K562 (cell line): ENCODE measurements at regions not wholly inside any gene's neighbourhood (a gene's known extent, or its start where the extent isn't known, plus 50 kb on each side); places are given as distances from the start of the nearest gene placed in this dataset.

ENCODE experiments used
- ATAC-seq: fragments of 200-7000 bp; cut with Tn5 transposase; 3 replicates; pipeline ENCODE4 v1.9.1; 2020; ENCODE audit warnings: moderate library complexity
- BruUV-seq: library from RNA; stranded (reverse); fragments of 400-500 nt; replicated peaks from 2 replicates; lab custom pipeline; 2021; lab: Mats Ljungman, UMichigan
- CTCF ChIA-PET: fragments of 300-600 bp; formaldehyde crosslinking; extraction: SDS; loops from one replicate; lab custom pipeline; 2021; ENCODE audit warnings: low intra/inter-chr PET ratio; lab: Yijun Ruan, JAX
- POLR2A ChIA-PET: fragments of 300-600, 350-650 bp; sonication (Branson Sonifier 250); formaldehyde crosslinking; extraction: SDS; loops from one replicate; lab custom pipeline; 2021; ENCODE audit warnings: antibody characterized with exemption, inconsistent platforms; lab: Yijun Ruan, JAX
- DNase-seq, 4 experiments: peaks; one replicate each; pipeline versions ENCODE4 v3.0.0 to v3.0.0-alpha.2; 2011 to 2018; ENCODE audit warnings: low spot score in 3 of 4, mixed read lengths in 3 of 4; ENCODE audit errors: extremely low read depth in 1 of 4
- FAIRE-seq: peaks from 2 replicates; lab custom pipeline; 2011; peaks lifted over from hg19 to GRCh38; lab: Jason Lieb, UNC
- H2AFZ ChIP-seq: 2 replicates; pipeline ENCODE4 v1.6.0; 2011; ENCODE audit warnings: low read depth, low read length, control low read depth, inconsistent platforms
- H3K27ac ChIP-seq: fragments of 200-600 bp; 3 replicates; pipeline ENCODE4 v1.8.0; 2011; ENCODE audit warnings: low read depth, mild to moderate bottlenecking, control low read depth, inconsistent platforms, low read length, moderate library complexity, mixed read lengths; ENCODE audit errors: extremely low read depth
- H3K27me3 ChIP-seq, 2 experiments: fragments of 300-600 bp in 1 of 2; 2 replicates in 1 of 2; 3 replicates in 1 of 2; pipeline versions ENCODE4 v1.6.0 to v1.8.0; 2011; ENCODE audit warnings: inconsistent platforms in 2 of 2, low read length in 2 of 2, mild to moderate bottlenecking in 1 of 2, mixed read lengths in 1 of 2, moderate library complexity in 1 of 2; ENCODE audit not compliant: control insufficient read depth in 2 of 2, insufficient read depth in 2 of 2
- H3K36me3 ChIP-seq: fragments of 300-600 bp; 3 replicates; pipeline ENCODE4 v1.8.0; 2011; ENCODE audit warnings: mild to moderate bottlenecking, low read length, inconsistent platforms; ENCODE audit not compliant: control insufficient read depth, insufficient read depth
- H3K4me1 ChIP-seq, 2 experiments: fragments of 200-600 bp in 1 of 2; replicated peaks in 1 of 2; 2 replicates in 1 of 2; 3 replicates in 1 of 2; pipeline versions ENCODE4 v1.5.1 to v1.8.0; 2011; ENCODE audit warnings: inconsistent platforms in 2 of 2, low read length in 2 of 2, mild to moderate bottlenecking in 1 of 2, mixed read lengths in 1 of 2, moderate library complexity in 1 of 2; ENCODE audit not compliant: control insufficient read depth in 2 of 2, insufficient read depth in 2 of 2
- H3K4me2 ChIP-seq: 2 replicates; pipeline ENCODE4 v1.6.1; 2011; ENCODE audit warnings: low read length, control low read depth, inconsistent platforms, mixed read lengths; ENCODE audit not compliant: insufficient read depth
- H3K4me3 ChIP-seq: fragments of 200-600 bp; sonication (generic), shearing (Covaris generic); 2 replicates; pipeline ENCODE4 v1.5.1; 2016; ENCODE audit warnings: control low read depth, inconsistent platforms
- H3K79me2 ChIP-seq: fragments of 200-600 bp; 3 replicates; pipeline ENCODE4 v1.8.0; 2011; ENCODE audit warnings: low read length, inconsistent platforms; ENCODE audit not compliant: control insufficient read depth, insufficient read depth
- H3K9ac ChIP-seq, 2 experiments: 2 replicates each; pipeline versions ENCODE4 v1.6.0 to v1.6.1; 2011; ENCODE audit warnings: low read depth in 2 of 2, low read length in 2 of 2, control low read depth in 1 of 2, inconsistent platforms in 1 of 2, mild to moderate bottlenecking in 1 of 2, mixed read lengths in 1 of 2; ENCODE audit not compliant: insufficient read depth in 1 of 2
- H3K9me1 ChIP-seq: one replicate; pipeline ENCODE4 v1.6.0; 2011; ENCODE audit warnings: inconsistent platforms, mild to moderate bottlenecking, low read length, moderate library complexity; ENCODE audit not compliant: control insufficient read depth, insufficient read depth
- H3K9me3 ChIP-seq: replicated peaks from 2 replicates; pipeline ENCODE4 v1.5.1; 2011; ENCODE audit warnings: low read depth, low read length, inconsistent platforms; ENCODE audit not compliant: control insufficient read depth, insufficient read depth
- H4K20me1 ChIP-seq: replicated peaks from 2 replicates; pipeline ENCODE4 v1.6.1; 2011; ENCODE audit warnings: low read length, inconsistent platforms, mixed read lengths; ENCODE audit not compliant: control insufficient read depth, insufficient read depth
- ATF7 ChIP-seq: fragments of 450-650 bp; IDR thresholded peaks from 2 replicates; pipeline ENCODE4 v1.7.1; 2014; ENCODE audit warnings: mild to moderate bottlenecking, moderate library complexity
- ETS2 ChIP-seq: IDR thresholded peaks from 2 replicates; pipeline ENCODE4 v1.6.1; 2016; ENCODE audit warnings: borderline replicate concordance, missing genetic modification characterization, mild to moderate bottlenecking, moderate library complexity, missing compliant biosample characterization; ENCODE audit not compliant: poor library complexity, severe bottlenecking
- IFI16 ChIP-seq: fragments of 250-450 bp; sonication (Bioruptor Pico); IDR thresholded peaks from 2 replicates; pipeline ENCODE4 v2.1.2; 2022; ENCODE audit warnings: mild to moderate bottlenecking, inconsistent platforms
- POLR2AphosphoS2 ChIP-seq: IDR thresholded peaks from 2 replicates; pipeline ENCODE4 v1.6.1; 2012; ENCODE audit warnings: low read length, improper control_type of control experiment
- SP1 ChIP-seq: sonication (generic); formaldehyde crosslinking; IDR thresholded peaks from 2 replicates; pipeline ENCODE4 v1.8.1; 2022; ENCODE audit warnings: mild to moderate bottlenecking, missing genetic modification reagents
- SRSF9 ChIP-seq: fragments of 200-400 bp; formaldehyde crosslinking; IDR thresholded peaks from 2 replicates; pipeline ENCODE4 v1.6.1; 2017; ENCODE audit warnings: low read depth, low read length, borderline replicate concordance
- ZBED1 ChIP-seq: IDR thresholded peaks from 2 replicates; pipeline ENCODE4 v1.6.1; 2014
- ZBTB49 ChIP-seq: sonication (generic); formaldehyde crosslinking; IDR thresholded peaks from 2 replicates; pipeline ENCODE4 v1.8.0; 2022; ENCODE audit warnings: missing genetic modification reagents, mild to moderate bottlenecking, borderline replicate concordance
- ZNF277 ChIP-seq: fragments of 250-450 bp; sonication (Bioruptor Pico); IDR thresholded peaks from 2 replicates; pipeline ENCODE4 v1.8.0; 2022; ENCODE audit warnings: inconsistent platforms, mild to moderate bottlenecking, moderate library complexity, borderline replicate concordance
- ZNF347 ChIP-seq: fragments of 450-650 bp; formaldehyde crosslinking; IDR thresholded peaks from 2 replicates; pipeline ENCODE4 v1.4.0; 2020; ENCODE audit warnings: low read depth, mild to moderate bottlenecking, moderate library complexity
- WGBS: fragments of 100-300 bp; shearing (Covaris generic); methylation state at CpG from one replicate; pipeline ENCODE4 v1.1.6; 2016; ENCODE audit warnings: low coverage, mixed read lengths; ENCODE audit not compliant: insufficient coverage; ENCODE audit errors: missing lambda C conversion rate; 5-methylcytosine and 5-hydroxymethylcytosine counted together
- in situ Hi-C: fragments of 300-500 bp; cut with MboI; formaldehyde crosslinking; loops from 4 replicates; pipeline ENCODE4 v1.15.0; 2018; ENCODE audit warnings: inconsistent platforms, mixed read lengths
- intact Hi-C: fragments of 100-400 bp; cut with micrococcal nuclease; formaldehyde crosslinking; loops from 2 replicates; pipeline ENCODE4 v1.14.2; 2022
- TF ChIP-seq, protein P1 (sequence below): sonication (generic); formaldehyde crosslinking; IDR thresholded peaks from 2 replicates; pipeline ENCODE4 v1.5.0; 2020; ENCODE audit warnings: missing genetic modification reagents

DNA sequence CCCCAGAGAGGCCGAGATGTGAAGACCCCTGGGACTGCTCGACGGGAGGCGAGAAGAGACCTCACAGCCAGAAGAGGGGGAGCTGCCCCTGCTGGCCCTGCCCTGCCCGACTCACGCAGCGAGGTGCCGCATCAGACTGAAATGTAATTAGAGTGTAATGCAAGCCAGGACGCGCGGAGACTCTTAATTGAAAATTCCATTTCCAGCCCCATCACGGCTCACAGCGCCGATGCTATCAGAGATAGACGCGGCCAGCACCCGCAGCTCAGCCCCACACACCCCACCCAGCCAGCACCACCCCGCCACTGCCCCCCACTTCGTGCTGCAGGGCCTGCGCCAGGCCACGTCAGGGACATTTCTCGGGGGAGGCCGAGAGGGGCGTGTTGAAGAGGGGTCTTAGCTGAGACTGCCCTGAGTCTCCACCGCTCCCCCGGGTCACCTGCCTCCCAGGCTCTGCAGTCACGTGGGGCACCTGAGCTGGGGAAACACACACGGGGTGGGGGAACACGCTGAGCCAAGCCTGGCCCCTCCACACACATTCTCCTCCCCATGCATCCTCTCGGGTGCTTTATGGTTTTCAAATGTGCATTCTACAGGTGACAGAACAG, 78.1 kb downstream of the TEX51 start:
- ChIA-PET CTCF (no interaction called here), POLR2A (interaction anchor here (1.0 kb wide), 1 partner anchor 9 kb away, joined by 4 read pairs; no protein-coding TSS in a partner anchor)
- 16% methylated on average over 21 of the region's 30 CpGs for WGBS
- ATAC-seq, result no peak
- intact Hi-C loops (loop anchor here (10.0 kb wide), 1 partner anchor 452 kb away; no protein-coding TSS in a partner anchor), in situ Hi-C loops (no loop called here)
- peaks cover 0 to 19% of the 10 kb centered on the region in 2 experiments; a peak in 2 of 5 replicates for H3K4me1 ChIP-seq
- H2AFZ ChIP-seq, result no peak overlapping the region
- H3K4me3 ChIP-seq, result no peak overlapping the region
- no peaks in the 10 kb centered on the region for H3K36me3 ChIP-seq
- H3K79me2 ChIP-seq, result no peaks in the 10 kb centered on the region
- H3K27ac ChIP-seq, result no peak overlapping the region
- BruUV-seq, result no TSS peak
- H3K9me3 ChIP-seq, result no peaks in the 10 kb centered on the region
- H3K27me3 ChIP-seq, result peaks cover 10 to 72% of the 10 kb centered on the region in 2 experiments
- H3K9me1 ChIP-seq, result no peaks in the 10 kb centered on the region
- no peak overlapping the region for H3K4me2 ChIP-seq
- no peak for FAIRE-seq
- DNase-seq, result no peak
- no peaks in the 10 kb centered on the region for H4K20me1 ChIP-seq
- H3K9ac ChIP-seq, result no peak overlapping the region
- TF ChIP-seq ATF7, result no peak
- TF ChIP-seq, protein P1, sequence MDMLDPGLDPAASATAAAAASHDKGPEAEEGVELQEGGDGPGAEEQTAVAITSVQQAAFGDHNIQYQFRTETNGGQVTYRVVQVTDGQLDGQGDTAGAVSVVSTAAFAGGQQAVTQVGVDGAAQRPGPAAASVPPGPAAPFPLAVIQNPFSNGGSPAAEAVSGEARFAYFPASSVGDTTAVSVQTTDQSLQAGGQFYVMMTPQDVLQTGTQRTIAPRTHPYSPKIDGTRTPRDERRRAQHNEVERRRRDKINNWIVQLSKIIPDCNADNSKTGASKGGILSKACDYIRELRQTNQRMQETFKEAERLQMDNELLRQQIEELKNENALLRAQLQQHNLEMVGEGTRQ (CRISPR knock-in tag), result 0 out of 2 replicates have a peak, but pooled peaks have one; percentile 4
- TF ChIP-seq POLR2AphosphoS2, result no peak
- TF ChIP-seq ZBED1, result no peak

DNA sequence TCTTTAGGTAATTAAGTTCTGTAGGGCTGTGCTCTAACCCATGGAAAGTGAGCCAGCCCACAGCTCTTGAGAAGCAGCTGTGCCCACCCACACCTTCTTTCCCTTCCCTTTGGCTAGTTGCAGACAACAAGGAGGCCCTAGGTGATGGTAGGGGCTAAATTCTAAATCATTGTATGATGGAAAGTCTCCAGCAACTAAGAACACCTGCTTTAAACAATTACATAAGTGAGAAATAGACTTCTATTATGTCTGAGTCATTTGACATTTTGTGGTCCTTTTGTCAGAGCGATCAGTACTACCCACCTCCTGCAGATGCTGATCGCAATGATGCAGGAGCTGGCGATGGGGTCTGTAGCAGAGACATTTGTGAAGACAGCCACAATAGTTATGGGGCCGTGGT, 79.6 kb downstream of the TEX51 start:
- Histone ChIP-seq H3K4me1 (peaks cover 0 to 13% of the 10 kb centered on the region in 2 experiments; a peak in 2 of 5 replicates), H2AFZ (no peak overlapping the region), H3K27ac (no peak overlapping the region), H3K4me2 (no peak overlapping the region), H3K4me3 (no peak overlapping the region), H3K36me3 (no peaks in the 10 kb centered on the region), H4K20me1 (no peaks in the 10 kb centered on the region), H3K27me3 (peaks cover 10 to 65% of the 10 kb centered on the region in 2 experiments), H3K9ac (no peak overlapping the region), H3K9me1 (no peaks in the 10 kb centered on the region), H3K9me3 (no peaks in the 10 kb centered on the region), H3K79me2 (no peaks in the 10 kb centered on the region)
- BruUV-seq, result no TSS peak
- intact Hi-C loops (loop anchor here (10.0 kb wide), 1 partner anchor 454 kb away; no protein-coding TSS in a partner anchor), in situ Hi-C loops (no loop called here)
- FAIRE-seq (no peak), ATAC-seq (no peak), DNase-seq (no peak)
- ChIA-PET POLR2A (no interaction called here), CTCF (no interaction called here)
- 3% methylated on average over 4 of the region's 4 CpGs for WGBS
- TF ChIP-seq ETS2 (no peak), IFI16 (CRISPR knock-in tag) (no peak), SRSF9 (no peak), ZBTB49 (no peak), SP1 (no peak), ZNF347 (CRISPR knock-in tag) (no peak), ZNF277 (CRISPR knock-in tag) (no peak)
